ENCODE measurements at regions not wholly inside any gene's neighbourhood (a gene's known extent, or its start where the extent isn't known, plus 50 kb on each side); places are given as distances from the start of the nearest gene placed in this dataset.

DNA sequence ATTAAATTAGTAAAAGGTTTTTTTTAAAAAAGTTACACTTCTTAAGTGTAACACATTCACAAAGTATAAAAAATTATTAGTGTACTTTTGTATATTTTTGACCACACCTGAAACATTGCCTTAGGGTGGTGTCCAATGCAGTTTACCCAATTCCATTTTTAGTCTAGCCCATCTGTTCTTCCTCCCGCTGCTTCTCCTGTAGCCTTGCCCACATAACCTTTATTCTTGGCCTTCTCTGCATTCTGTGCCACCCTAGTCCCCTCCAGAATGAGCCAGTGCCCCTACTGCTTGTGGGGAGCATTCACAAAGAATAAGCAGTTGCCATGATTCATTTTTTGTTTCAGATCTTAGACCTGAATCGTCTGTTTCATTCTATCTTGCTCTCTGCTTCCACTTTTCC is 78.4 kb upstream of the MYT1L start:
- no peak for DNase-seq (ENCODE audit: low spot score)
- H3K27me3 ChIP-seq (ENCODE audit: control insufficient read depth in 4 of 4, insufficient read depth in 4 of 4, low read length in 3 of 4), result no peaks in the 10 kb centered on the region
- WGBS, result 59% methylated on average over 2 of the region's 2 CpGs
- H3K27ac ChIP-seq (ENCODE audit: low read depth in 1 of 2, low read length in 2 of 2), result no peak overlapping the region
- no peak overlapping the region for H3K9ac ChIP-seq (ENCODE audit: low read depth in 1 of 2, low read length in 2 of 2)
- no peak overlapping the region for H3K4me3 ChIP-seq (ENCODE audit: low read depth in 1 of 3, low read length in 3 of 3)
- no peaks in the 10 kb centered on the region for H3K4me1 ChIP-seq (ENCODE audit: control insufficient read depth in 4 of 4, insufficient read depth in 4 of 4, low read length in 3 of 4)
- H3K36me3 ChIP-seq (ENCODE audit: control insufficient read depth in 4 of 4, insufficient read depth in 3 of 4, low read depth in 1 of 4, low read length in 3 of 4), result no peaks in the 10 kb centered on the region
- TF ChIP-seq FOXA1 (IDR thresholded peaks at IDR 0.05) (no peak), NR2F2 (IDR thresholded peaks at IDR 0.05) (no peak), HNF4A (conservative IDR thresholded peaks at IDR 0.05) (no peak), EGR1 (IDR thresholded peaks at IDR 0.05; ENCODE audit: low read depth in 2 of 2) (no peak), HNF4G (IDR thresholded peaks at IDR 0.05) (no peak), JUND (IDR thresholded peaks at IDR 0.05) (no peak), GABPA (IDR thresholded peaks at IDR 0.05 in 1 of 2, conservative IDR thresholded peaks at IDR 0.05 in 1 of 2) (no peak), FOXA2 (IDR thresholded peaks at IDR 0.05) (no peak), TAF1 (conservative IDR thresholded peaks at IDR 0.05) (no peak), RAD21 (IDR thresholded peaks at IDR 0.05) (no peak), YY1 (IDR thresholded peaks at IDR 0.05) (no peak), RXRA (IDR thresholded peaks at IDR 0.05) (no peak), SP1 (IDR thresholded peaks at IDR 0.05) (no peak)
- TF ChIP-seq, protein P1, sequence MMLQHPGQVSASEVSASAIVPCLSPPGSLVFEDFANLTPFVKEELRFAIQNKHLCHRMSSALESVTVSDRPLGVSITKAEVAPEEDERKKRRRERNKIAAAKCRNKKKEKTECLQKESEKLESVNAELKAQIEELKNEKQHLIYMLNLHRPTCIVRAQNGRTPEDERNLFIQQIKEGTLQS (IDR thresholded peaks at IDR 0.05), result no peak
- TF ChIP-seq, protein P2, sequence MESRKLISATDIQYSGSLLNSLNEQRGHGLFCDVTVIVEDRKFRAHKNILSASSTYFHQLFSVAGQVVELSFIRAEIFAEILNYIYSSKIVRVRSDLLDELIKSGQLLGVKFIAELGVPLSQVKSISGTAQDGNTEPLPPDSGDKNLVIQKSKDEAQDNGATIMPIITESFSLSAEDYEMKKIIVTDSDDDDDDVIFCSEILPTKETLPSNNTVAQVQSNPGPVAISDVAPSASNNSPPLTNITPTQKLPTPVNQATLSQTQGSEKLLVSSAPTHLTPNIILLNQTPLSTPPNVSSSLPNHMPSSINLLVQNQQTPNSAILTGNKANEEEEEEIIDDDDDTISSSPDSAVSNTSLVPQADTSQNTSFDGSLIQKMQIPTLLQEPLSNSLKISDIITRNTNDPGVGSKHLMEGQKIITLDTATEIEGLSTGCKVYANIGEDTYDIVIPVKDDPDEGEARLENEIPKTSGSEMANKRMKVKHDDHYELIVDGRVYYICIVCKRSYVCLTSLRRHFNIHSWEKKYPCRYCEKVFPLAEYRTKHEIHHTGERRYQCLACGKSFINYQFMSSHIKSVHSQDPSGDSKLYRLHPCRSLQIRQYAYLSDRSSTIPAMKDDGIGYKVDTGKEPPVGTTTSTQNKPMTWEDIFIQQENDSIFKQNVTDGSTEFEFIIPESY (IDR thresholded peaks at IDR 0.05), result no peak
- TF ChIP-seq, protein P3, sequence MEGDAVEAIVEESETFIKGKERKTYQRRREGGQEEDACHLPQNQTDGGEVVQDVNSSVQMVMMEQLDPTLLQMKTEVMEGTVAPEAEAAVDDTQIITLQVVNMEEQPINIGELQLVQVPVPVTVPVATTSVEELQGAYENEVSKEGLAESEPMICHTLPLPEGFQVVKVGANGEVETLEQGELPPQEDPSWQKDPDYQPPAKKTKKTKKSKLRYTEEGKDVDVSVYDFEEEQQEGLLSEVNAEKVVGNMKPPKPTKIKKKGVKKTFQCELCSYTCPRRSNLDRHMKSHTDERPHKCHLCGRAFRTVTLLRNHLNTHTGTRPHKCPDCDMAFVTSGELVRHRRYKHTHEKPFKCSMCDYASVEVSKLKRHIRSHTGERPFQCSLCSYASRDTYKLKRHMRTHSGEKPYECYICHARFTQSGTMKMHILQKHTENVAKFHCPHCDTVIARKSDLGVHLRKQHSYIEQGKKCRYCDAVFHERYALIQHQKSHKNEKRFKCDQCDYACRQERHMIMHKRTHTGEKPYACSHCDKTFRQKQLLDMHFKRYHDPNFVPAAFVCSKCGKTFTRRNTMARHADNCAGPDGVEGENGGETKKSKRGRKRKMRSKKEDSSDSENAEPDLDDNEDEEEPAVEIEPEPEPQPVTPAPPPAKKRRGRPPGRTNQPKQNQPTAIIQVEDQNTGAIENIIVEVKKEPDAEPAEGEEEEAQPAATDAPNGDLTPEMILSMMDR (IDR thresholded peaks at IDR 0.05; ENCODE audit: low read depth, low read length, missing input control), result no peak
- TF ChIP-seq, protein P4, sequence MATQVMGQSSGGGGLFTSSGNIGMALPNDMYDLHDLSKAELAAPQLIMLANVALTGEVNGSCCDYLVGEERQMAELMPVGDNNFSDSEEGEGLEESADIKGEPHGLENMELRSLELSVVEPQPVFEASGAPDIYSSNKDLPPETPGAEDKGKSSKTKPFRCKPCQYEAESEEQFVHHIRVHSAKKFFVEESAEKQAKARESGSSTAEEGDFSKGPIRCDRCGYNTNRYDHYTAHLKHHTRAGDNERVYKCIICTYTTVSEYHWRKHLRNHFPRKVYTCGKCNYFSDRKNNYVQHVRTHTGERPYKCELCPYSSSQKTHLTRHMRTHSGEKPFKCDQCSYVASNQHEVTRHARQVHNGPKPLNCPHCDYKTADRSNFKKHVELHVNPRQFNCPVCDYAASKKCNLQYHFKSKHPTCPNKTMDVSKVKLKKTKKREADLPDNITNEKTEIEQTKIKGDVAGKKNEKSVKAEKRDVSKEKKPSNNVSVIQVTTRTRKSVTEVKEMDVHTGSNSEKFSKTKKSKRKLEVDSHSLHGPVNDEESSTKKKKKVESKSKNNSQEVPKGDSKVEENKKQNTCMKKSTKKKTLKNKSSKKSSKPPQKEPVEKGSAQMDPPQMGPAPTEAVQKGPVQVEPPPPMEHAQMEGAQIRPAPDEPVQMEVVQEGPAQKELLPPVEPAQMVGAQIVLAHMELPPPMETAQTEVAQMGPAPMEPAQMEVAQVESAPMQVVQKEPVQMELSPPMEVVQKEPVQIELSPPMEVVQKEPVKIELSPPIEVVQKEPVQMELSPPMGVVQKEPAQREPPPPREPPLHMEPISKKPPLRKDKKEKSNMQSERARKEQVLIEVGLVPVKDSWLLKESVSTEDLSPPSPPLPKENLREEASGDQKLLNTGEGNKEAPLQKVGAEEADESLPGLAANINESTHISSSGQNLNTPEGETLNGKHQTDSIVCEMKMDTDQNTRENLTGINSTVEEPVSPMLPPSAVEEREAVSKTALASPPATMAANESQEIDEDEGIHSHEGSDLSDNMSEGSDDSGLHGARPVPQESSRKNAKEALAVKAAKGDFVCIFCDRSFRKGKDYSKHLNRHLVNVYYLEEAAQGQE (IDR thresholded peaks at IDR 0.05), result no peak
- TF ChIP-seq, protein P5, sequence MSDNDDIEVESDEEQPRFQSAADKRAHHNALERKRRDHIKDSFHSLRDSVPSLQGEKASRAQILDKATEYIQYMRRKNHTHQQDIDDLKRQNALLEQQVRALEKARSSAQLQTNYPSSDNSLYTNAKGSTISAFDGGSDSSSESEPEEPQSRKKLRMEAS (IDR thresholded peaks at IDR 0.05), result no peak
- H3K9me3 ChIP-seq (ENCODE audit: control insufficient read depth in 4 of 4, low read length in 3 of 4), result peaks cover 2 to 3% (median 2%) of the 10 kb centered on the region in 4 donors

Data from liver (tissue), 8 donors.